GM12872 (cell line): ENCODE measurements at regions not wholly inside any gene's neighbourhood (a gene's known extent, or its start where the extent isn't known, plus 50 kb on each side); places are given as distances from the start of the nearest gene placed in this dataset.

Experiments
- CTCF ChIP-seq: IDR thresholded peaks from 3 replicates; pipeline ENCODE4 v1.5.1; 2011; ENCODE audit warnings: low read depth, mild to moderate bottlenecking, low read length, moderate library complexity; ENCODE audit not compliant: insufficient read depth

GRCh38 chr18:42177390-42177789, 222.4 kb downstream of the PIK3C3 start:
- no peak for TF ChIP-seq CTCF

- TF ChIP-seq CTCF, result no peak
Observed at GRCh38 chr18:42178376-42179080, 223.5 kb downstream of the PIK3C3 start.

GRCh38 chr18:42179542-42180121, 224.6 kb downstream of the PIK3C3 start:
- TF ChIP-seq CTCF, result no peak

- TF ChIP-seq CTCF, result no peak
Observed at GRCh38 chr18:42181474-42181873, 226.4 kb downstream of the PIK3C3 start.

GRCh38 chr18:42182728-42183700, 228.0 kb downstream of the PIK3C3 start:
- no peak for TF ChIP-seq CTCF

- no peak for TF ChIP-seq CTCF
Observed at GRCh38 chr18:42183746-42184145, 228.7 kb downstream of the PIK3C3 start.
